IPS DF 4.7 (cell line): ENCODE measurements at regions not wholly inside any gene's neighbourhood (a gene's known extent, or its start where the extent isn't known, plus 50 kb on each side); places are given as distances from the start of the nearest gene placed in this dataset.

ENCODE experiments used
- DNase-seq: peaks from one replicate; pipeline ENCODE4 v3.0.0-alpha.2; 2013; ENCODE audit warnings: low spot score; ENCODE audit errors: extremely low read depth

- DNase-seq = no peak
These were observed 76.7 kb upstream of the HS3ST1 start for GRCh38 chr4:11505221-11505971.

GRCh38 chr4:11503166-11503565 is 74.5 kb upstream of the HS3ST1 start:
- no peak for DNase-seq

- DNase-seq = no peak
These were observed 69.3 kb upstream of the HS3ST1 start for GRCh38 chr4:11497972-11498371.

GRCh38 chr4:11497212-11497806 is 68.6 kb upstream of the HS3ST1 start:
- no peak for DNase-seq

GRCh38 chr4:11496351-11496829 is 67.7 kb upstream of the HS3ST1 start:
- DNase-seq = no peak

- DNase-seq = no peak
These were observed 67.1 kb upstream of the HS3ST1 start for GRCh38 chr4:11495818-11496217.

GRCh38 chr4:11495291-11495690 is 66.6 kb upstream of the HS3ST1 start:
- DNase-seq = no peak

- DNase-seq = no peak
These were observed 65.5 kb upstream of the HS3ST1 start for GRCh38 chr4:11494232-11494631.

GRCh38 chr4:11489453-11490083 is 60.9 kb upstream of the HS3ST1 start:
- no peak for DNase-seq

- DNase-seq = no peak
These were observed 60.2 kb upstream of the HS3ST1 start for GRCh38 chr4:11488657-11489452.

- no peak for DNase-seq
These were observed 59.3 kb upstream of the HS3ST1 start for GRCh38 chr4:11487868-11488544.

- no peak for DNase-seq
These were observed 58.4 kb upstream of the HS3ST1 start for GRCh38 chr4:11487139-11487538.

GRCh38 chr4:11485926-11486325 is 57.2 kb upstream of the HS3ST1 start:
- DNase-seq = no peak

- no peak for DNase-seq
These were observed 55.8 kb upstream of the HS3ST1 start for GRCh38 chr4:11484531-11484930.

GRCh38 chr4:11483046-11483445 is 54.4 kb upstream of the HS3ST1 start:
- DNase-seq = no peak

GRCh38 chr4:11480683-11481082 is 52.0 kb upstream of the HS3ST1 start:
- no peak for DNase-seq
